ENCODE measurements at regions not wholly inside any gene's neighbourhood (a gene's known extent, or its start where the extent isn't known, plus 50 kb on each side); places are given as distances from the start of the nearest gene placed in this dataset.

DNA sequence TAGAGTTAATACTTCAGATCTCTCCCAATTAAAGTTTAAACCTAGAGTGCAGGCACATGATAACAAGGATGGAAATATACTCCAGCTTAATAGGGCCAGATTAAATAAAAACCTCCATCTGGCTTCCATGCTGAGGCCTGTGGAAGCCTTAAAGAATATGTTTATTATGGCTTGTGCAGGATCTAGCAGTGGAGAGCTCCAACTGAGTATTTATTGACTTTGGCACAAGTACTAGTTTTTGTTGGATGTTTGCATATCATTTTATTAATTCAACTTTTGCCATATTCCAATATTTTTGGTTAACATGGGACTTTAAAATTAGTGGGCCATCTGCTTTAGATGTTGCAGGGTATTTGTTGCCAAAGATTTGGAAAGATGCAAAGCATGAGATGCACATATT lies 860.4 kb upstream of the SOX11 start:
- no peaks in the 10 kb centered on the region for H3K4me1 Mint-ChIP-seq (ENCODE audit: low read depth)
- no peak overlapping the region for H3K27ac Mint-ChIP-seq
- peaks cover 4% of the 10 kb centered on the region for H3K9me3 Mint-ChIP-seq
- no peaks in the 10 kb centered on the region for H3K36me3 Mint-ChIP-seq (ENCODE audit: low read depth)
- H3K4me3 Mint-ChIP-seq = no peak overlapping the region
- H3K27me3 Mint-ChIP-seq = no peaks in the 10 kb centered on the region

DNA sequence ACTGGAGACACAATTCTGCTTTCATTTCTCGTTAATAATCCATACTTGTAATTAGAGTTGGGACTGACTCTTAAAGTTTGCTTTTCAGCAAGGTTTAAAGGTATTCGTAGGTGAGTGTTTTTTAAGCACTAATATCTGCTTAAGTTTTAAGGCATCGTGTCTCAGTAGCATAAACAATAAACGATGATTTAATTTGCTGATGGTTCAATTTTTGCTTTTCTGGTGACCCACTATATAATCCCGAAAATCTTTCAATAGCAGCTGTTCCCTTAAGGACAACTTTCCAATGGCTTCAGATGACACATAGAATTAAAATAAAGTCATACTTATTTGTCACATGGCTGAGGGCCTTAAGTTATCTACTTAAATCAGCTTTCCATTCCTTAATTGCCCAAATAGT lies 859.5 kb upstream of the SOX11 start:
- Mint-ChIP-seq H3K36me3 (ENCODE audit: low read depth) (no peaks in the 10 kb centered on the region), H3K4me3 (no peak overlapping the region), H3K4me1 (ENCODE audit: low read depth) (no peaks in the 10 kb centered on the region), H3K9me3 (peaks cover 4% of the 10 kb centered on the region), H3K27me3 (no peaks in the 10 kb centered on the region), H3K27ac (no peak overlapping the region)

DNA sequence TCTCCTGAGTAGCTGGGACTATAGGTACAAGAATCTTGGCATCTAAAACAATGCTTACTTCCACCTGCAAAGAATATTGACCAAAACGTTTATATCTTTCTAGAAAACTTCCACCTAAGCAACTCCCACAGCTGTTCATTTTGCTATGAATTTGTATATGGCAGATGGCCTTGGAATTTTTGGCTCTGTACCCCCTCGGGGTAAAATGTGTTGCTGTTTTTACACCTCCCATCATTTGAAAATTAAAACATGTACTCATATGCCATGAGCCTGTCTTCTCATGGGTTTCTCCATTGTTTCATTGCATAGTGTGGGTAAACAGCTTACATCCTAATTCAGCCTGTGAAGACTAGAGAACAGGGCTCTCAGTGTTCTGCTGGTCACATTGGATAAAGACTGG lies 853.6 kb upstream of the SOX11 start:
- H3K36me3 Mint-ChIP-seq (ENCODE audit: low read depth) = no peaks in the 10 kb centered on the region

DNA sequence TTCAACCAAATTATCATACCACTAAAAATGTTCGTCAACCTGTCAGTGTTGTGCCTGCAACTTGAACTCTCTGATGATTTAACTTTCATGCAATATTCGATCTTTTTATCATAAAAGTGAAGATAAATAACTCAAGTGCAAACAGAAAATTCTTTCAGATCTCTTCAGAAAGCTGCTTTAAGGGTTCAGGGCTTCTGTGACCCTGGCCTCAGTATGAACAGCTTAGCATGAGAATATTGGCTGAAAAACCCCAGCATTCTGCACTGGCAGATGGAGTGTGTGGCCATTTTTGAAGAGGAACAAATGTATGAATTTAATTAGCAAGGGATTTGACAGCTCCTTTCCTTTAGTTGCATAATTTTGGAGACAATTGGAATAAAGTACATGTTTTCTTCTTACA lies 851.4 kb upstream of the SOX11 start:
- H3K36me3 Mint-ChIP-seq (ENCODE audit: low read depth) = no peaks in the 10 kb centered on the region
- H3K9me3 Mint-ChIP-seq = peaks cover 5% of the 10 kb centered on the region
- no peak overlapping the region for H3K4me3 Mint-ChIP-seq
- no peaks in the 10 kb centered on the region for H3K27me3 Mint-ChIP-seq
- H3K27ac Mint-ChIP-seq = no peak overlapping the region
- no peaks in the 10 kb centered on the region for H3K4me1 Mint-ChIP-seq (ENCODE audit: low read depth)

More for the DNA sequence above, 853.6 kb upstream of the SOX11 start:
- H3K4me1 Mint-ChIP-seq (ENCODE audit: low read depth) = no peaks in the 10 kb centered on the region
- peaks cover 5% of the 10 kb centered on the region for H3K9me3 Mint-ChIP-seq
- no peak overlapping the region for H3K4me3 Mint-ChIP-seq
- no peak overlapping the region for H3K27ac Mint-ChIP-seq
- no peaks in the 10 kb centered on the region for H3K27me3 Mint-ChIP-seq

DNA sequence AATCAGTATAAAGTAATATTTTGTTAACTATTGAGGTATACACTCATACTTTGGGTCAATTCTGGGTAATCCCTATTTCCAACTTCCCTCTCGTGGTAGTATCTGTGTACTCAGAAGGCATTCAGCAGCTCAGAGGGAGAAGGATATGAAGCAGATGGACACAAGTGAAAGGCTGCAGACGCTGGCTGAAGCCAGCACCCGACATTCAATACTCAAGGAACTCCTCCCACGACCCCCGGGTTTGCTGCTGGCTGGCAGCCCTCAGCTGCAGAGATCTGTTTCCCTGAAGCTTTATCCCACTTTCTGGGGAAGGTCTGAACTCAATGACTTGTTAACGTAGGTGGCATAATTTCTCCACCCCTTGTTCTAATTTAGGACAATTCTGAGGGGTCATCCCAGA lies 847.3 kb upstream of the SOX11 start:
- H3K27me3 Mint-ChIP-seq = no peaks in the 10 kb centered on the region
- H3K36me3 Mint-ChIP-seq (ENCODE audit: low read depth) = no peaks in the 10 kb centered on the region
- no peak overlapping the region for H3K27ac Mint-ChIP-seq
- H3K4me1 Mint-ChIP-seq (ENCODE audit: low read depth) = no peaks in the 10 kb centered on the region
- H3K4me3 Mint-ChIP-seq = no peak overlapping the region
- peaks cover 5% of the 10 kb centered on the region for H3K9me3 Mint-ChIP-seq

DNA sequence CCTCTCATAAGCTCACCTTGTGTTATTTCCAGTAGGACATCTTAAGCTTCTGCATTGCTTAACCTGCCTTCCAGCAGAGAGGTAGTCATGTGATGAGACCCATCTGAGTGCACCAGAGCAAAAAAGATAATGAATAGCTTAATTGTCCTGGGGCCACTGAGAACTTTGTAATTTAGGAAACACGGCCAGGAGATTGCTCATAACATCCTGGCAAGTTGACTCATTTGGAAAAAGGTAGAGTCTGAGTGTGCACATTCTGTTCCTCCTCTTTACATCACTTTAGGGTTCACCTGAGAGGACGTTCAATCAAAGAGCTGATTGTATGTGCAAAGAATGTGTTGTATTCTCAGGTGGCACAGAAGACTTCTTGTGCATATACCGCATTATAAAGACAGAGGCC lies 830.2 kb upstream of the SOX11 start:
- H3K36me3 Mint-ChIP-seq (ENCODE audit: low read depth) = no peaks in the 10 kb centered on the region
- no peak overlapping the region for H3K27ac Mint-ChIP-seq
- no peaks in the 10 kb centered on the region for H3K27me3 Mint-ChIP-seq
- peaks cover 6% of the 10 kb centered on the region for H3K9me3 Mint-ChIP-seq
- no peak overlapping the region for H3K4me3 Mint-ChIP-seq
- no peaks in the 10 kb centered on the region for H3K4me1 Mint-ChIP-seq (ENCODE audit: low read depth)

DNA sequence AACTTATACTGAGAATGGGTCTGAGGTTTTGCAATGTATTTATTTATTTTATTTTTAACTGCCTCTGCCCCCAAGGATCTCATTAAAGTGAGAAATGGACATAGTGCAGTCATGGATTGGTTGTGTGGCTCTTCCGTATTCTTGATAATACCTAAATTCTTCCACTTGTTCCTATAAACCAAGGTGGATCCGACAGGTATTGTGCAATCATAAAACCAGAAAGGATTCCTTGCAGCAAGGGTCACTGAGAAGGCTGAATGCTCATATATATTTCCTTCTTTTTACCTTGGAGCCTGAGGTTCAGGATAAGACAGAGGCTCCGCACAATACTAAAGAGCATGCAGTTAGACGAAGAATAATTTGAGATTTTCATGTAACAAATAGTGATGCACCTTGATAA lies 826.0 kb upstream of the SOX11 start:
- Mint-ChIP-seq H3K9me3 (peaks cover 10% of the 10 kb centered on the region), H3K4me1 (ENCODE audit: low read depth) (no peaks in the 10 kb centered on the region), H3K4me3 (no peak overlapping the region), H3K27ac (no peak overlapping the region), H3K27me3 (no peaks in the 10 kb centered on the region), H3K36me3 (ENCODE audit: low read depth) (no peaks in the 10 kb centered on the region)

DNA sequence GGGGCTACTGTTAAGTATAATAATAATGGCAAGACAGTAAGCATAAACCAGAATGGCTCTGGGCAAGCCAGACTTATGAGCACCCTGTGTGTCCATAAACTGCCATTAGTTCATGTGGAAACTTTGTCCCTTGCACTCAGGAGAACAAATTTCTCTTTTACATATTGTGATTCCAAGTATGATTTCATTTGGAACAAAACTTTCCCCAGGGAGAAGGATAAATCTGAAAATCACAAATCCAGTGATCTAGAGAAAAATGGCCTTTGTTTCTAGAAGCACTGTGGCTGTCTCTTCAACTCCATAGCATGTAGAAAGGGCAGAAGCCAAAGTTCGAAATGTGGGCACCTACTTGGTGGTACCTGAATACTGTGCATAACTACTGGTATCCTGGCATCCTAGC lies 823.7 kb upstream of the SOX11 start:
- peaks cover 6% of the 10 kb centered on the region for H3K9me3 Mint-ChIP-seq
- no peaks in the 10 kb centered on the region for H3K27me3 Mint-ChIP-seq
- no peak overlapping the region for H3K27ac Mint-ChIP-seq
- H3K4me3 Mint-ChIP-seq = no peak overlapping the region
- no peaks in the 10 kb centered on the region for H3K4me1 Mint-ChIP-seq (ENCODE audit: low read depth)
- H3K36me3 Mint-ChIP-seq (ENCODE audit: low read depth) = no peaks in the 10 kb centered on the region

DNA sequence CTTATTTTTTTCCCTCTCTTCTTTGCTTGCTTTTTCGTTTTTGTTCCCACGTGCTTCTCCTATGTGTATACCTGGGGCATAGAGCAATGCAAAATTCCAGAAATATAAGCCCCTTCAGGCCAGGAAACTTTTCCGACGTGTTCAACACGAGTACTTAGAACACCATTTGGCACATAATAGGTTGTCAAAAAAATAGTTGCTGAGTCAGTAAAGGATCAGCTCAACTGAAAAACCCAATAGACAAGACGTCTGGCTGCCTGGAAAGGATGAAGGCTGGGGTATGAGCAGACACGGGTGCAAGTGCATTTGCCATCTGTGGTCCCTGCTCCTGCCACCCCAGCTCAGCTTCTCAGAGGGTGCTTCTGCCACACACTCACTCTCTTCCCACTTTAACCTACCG lies 823.0 kb upstream of the SOX11 start:
- H3K27me3 Mint-ChIP-seq = no peaks in the 10 kb centered on the region
- H3K4me1 Mint-ChIP-seq (ENCODE audit: low read depth) = no peaks in the 10 kb centered on the region
- H3K9me3 Mint-ChIP-seq = peaks cover 6% of the 10 kb centered on the region
- no peaks in the 10 kb centered on the region for H3K36me3 Mint-ChIP-seq (ENCODE audit: low read depth)
- no peak overlapping the region for H3K27ac Mint-ChIP-seq
- H3K4me3 Mint-ChIP-seq = no peak overlapping the region

DNA sequence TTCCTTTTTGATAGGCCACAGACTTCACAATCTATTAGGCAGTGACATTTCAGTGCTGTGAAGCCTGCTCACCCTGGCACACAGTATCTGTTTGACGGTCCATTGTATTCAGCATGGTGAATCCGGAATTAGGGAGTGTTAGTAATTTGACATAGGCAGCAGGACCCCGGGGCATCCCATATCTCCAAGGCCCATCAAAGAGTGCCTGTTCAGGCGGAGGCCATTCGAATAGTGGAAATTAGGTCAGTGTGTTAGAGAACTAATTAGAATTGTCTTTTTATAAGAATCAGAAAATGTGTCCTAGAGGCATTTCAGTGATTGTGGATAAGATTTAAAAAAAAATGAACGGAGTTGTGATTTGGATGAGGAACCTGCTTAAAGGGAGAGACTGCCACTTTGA lies 818.8 kb upstream of the SOX11 start:
- no peak overlapping the region for H3K27ac Mint-ChIP-seq
- H3K4me3 Mint-ChIP-seq = no peak overlapping the region

DNA sequence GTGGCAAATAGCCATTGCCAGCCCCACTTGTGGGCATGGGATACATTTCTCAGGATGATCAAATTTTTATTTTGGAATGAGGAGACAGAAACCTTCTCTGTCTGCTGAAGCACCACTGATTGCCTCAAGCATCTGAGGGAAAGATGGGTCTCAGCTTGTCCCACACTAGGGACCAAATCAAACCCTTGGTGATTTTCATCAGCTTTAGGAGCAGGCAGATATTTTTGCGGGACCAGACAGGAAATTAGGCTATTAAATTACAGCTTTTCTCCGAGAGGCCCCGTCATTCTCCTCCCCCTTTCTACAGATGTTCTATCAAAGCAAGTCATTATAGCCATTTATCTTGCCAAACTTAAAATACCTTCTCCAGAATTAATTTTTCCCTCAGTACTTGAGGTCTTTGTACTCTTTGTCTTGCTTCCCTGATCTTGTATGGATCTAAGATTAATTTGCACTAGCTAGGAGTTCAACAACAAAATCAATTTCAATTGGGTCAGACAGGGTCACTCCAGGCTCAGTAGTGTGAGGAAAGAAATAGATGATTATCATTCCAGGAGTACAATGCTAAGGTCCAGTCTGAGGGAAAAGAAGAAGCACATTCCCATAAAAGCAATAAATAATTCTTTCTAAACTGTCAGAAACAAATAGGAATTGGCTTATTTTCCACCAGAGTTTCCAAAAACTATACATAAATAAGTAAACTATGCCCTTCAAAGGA lies 818.1 kb upstream of the SOX11 start:
- Mint-ChIP-seq H3K27ac (no peak overlapping the region), H3K4me3 (no peak overlapping the region), H3K36me3 (ENCODE audit: low read depth) (no peaks in the 10 kb centered on the region), H3K9me3 (no peaks in the 10 kb centered on the region), H3K27me3 (no peaks in the 10 kb centered on the region), H3K4me1 (ENCODE audit: low read depth) (no peaks in the 10 kb centered on the region)

More for the DNA sequence above, 818.8 kb upstream of the SOX11 start:
- Mint-ChIP-seq H3K27me3 (no peaks in the 10 kb centered on the region), H3K4me1 (ENCODE audit: low read depth) (no peaks in the 10 kb centered on the region), H3K9me3 (peaks cover 5% of the 10 kb centered on the region), H3K36me3 (ENCODE audit: low read depth) (no peaks in the 10 kb centered on the region)

DNA sequence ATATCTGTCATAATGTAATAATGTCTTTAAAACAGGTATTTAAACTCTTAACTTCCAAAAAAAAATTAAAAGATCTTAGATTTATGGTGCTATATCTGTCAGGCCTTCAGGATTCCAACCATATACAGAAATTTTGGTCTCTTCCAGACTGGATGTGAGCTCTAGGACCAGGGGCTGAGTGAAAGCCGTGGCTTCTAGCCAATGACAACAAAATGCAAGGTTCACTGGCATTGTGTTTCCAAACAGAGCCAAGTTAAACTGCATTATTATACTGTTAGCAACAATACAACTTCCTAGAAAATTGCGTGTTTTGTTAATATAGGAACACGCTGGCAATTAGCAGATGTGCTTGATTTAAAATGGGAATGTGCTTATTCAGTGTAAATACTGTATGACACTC lies 809.8 kb upstream of the SOX11 start:
- Mint-ChIP-seq H3K4me1 (ENCODE audit: low read depth) (no peaks in the 10 kb centered on the region), H3K27me3 (no peaks in the 10 kb centered on the region), H3K9me3 (peaks cover 7% of the 10 kb centered on the region), H3K4me3 (no peak overlapping the region), H3K27ac (no peak overlapping the region), H3K36me3 (ENCODE audit: low read depth) (no peaks in the 10 kb centered on the region)

DNA sequence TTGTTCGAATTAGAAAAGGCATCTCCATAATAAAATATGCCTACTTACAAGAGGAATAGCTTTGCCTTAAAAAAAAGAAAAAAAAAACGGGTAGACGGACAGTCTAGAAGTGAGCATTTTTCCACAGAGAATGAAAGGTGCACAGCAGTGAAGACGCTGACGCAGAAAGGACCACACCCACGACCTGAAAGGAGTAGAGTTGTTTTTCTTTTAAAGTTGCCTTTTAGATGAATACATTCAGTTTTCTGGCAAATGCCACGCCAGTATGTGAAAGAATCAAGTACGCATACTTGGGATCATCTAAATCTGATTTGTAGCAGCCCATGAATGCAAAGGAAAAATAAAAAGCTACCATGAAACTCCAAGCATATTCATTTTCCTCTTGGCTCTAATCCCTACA lies 809.2 kb upstream of the SOX11 start:
- Mint-ChIP-seq H3K4me3 (no peak overlapping the region), H3K27me3 (no peaks in the 10 kb centered on the region), H3K36me3 (ENCODE audit: low read depth) (no peaks in the 10 kb centered on the region), H3K4me1 (ENCODE audit: low read depth) (no peaks in the 10 kb centered on the region), H3K27ac (no peak overlapping the region), H3K9me3 (peaks cover 7% of the 10 kb centered on the region)

DNA sequence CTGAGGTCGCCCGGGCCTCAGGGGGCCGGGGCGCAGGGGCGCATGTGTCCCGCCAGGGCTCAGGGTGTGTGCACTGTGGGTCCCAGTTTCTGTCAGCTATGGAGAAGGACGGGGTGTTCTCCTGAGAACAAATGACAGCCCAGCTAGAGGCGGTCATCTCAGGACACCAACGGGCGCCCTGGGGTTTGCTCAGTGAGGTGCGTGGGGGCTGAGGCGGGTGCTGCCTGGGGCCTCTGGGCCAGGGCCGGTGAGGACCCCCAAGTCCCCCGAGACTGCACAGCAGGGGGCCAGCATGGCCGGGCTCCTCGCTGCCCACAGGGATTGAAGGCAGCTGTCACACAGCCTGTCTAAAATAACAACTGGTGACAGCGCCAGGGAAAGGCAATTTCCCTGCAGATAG lies 808.8 kb upstream of the SOX11 start:
- Mint-ChIP-seq H3K27me3 (no peaks in the 10 kb centered on the region), H3K9me3 (peaks cover 7% of the 10 kb centered on the region), H3K27ac (no peak overlapping the region), H3K36me3 (ENCODE audit: low read depth) (no peaks in the 10 kb centered on the region), H3K4me3 (no peak overlapping the region), H3K4me1 (ENCODE audit: low read depth) (no peaks in the 10 kb centered on the region)

DNA sequence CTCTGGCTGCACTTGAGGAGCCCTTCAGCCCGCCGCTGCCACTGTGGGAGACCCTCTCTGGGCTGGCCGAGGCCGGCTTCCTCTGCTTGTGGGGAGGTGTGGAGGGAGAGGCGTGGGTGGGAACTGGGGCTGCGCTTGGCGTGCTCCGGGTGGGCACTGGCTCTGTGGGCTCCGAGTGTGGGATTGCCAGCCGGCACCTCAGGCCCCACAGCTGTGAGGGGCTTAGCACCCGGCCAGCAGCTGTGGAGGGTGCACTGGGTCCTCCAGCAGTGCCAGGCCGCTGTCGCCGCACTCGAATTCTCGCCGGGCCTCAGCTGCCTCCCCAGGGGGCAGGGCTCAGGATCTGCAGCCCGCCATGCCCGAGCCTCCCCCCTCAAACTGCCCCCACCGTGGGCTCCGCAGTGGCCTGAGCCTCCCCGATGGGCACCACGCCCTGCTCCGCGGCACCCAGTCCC lies 808.0 kb upstream of the SOX11 start:
- no peak overlapping the region for H3K27ac Mint-ChIP-seq
- no peaks in the 10 kb centered on the region for H3K27me3 Mint-ChIP-seq
- H3K36me3 Mint-ChIP-seq (ENCODE audit: low read depth) = no peaks in the 10 kb centered on the region
- H3K4me1 Mint-ChIP-seq (ENCODE audit: low read depth) = no peaks in the 10 kb centered on the region
- no peak overlapping the region for H3K4me3 Mint-ChIP-seq
- H3K9me3 Mint-ChIP-seq = peaks cover 7% of the 10 kb centered on the region

DNA sequence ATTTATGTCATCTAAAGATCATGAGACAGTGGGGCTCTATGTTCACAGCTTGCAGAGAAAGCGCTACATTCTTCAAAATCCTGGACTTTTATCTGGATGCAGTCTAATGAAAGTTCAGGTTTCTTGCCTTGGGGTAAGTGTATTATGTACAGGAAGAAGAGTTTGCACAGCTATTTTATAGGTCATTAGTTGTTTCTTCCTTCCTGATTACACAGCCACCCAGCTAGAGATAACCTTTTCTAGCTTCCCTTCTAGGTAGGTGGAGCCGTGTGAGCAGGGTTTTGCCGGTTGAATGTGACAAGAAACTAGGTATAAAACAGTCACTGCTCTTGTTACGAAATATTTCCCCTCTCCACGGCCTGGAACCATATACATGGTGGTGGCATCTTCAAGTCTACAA lies 800.8 kb upstream of the SOX11 start:
- no peak overlapping the region for H3K27ac Mint-ChIP-seq
- no peak overlapping the region for H3K4me3 Mint-ChIP-seq
- peaks cover 7% of the 10 kb centered on the region for H3K9me3 Mint-ChIP-seq
- H3K36me3 Mint-ChIP-seq (ENCODE audit: low read depth) = no peaks in the 10 kb centered on the region
- H3K4me1 Mint-ChIP-seq (ENCODE audit: low read depth) = no peaks in the 10 kb centered on the region
- H3K27me3 Mint-ChIP-seq = no peaks in the 10 kb centered on the region

All from stimulated activated naive CD8-positive, alpha-beta T cell treated with anti-CD3 and anti-CD28 coated beads, Interleukin-15, Interleukin-2, amounts not matched to agents 100 ng/mL and 50 ng/mL, for 24 hours (primary cell).